ENCODE measurements at regions not wholly inside any gene's neighbourhood (a gene's known extent, or its start where the extent isn't known, plus 50 kb on each side); places are given as distances from the start of the nearest gene placed in this dataset.

DNA sequence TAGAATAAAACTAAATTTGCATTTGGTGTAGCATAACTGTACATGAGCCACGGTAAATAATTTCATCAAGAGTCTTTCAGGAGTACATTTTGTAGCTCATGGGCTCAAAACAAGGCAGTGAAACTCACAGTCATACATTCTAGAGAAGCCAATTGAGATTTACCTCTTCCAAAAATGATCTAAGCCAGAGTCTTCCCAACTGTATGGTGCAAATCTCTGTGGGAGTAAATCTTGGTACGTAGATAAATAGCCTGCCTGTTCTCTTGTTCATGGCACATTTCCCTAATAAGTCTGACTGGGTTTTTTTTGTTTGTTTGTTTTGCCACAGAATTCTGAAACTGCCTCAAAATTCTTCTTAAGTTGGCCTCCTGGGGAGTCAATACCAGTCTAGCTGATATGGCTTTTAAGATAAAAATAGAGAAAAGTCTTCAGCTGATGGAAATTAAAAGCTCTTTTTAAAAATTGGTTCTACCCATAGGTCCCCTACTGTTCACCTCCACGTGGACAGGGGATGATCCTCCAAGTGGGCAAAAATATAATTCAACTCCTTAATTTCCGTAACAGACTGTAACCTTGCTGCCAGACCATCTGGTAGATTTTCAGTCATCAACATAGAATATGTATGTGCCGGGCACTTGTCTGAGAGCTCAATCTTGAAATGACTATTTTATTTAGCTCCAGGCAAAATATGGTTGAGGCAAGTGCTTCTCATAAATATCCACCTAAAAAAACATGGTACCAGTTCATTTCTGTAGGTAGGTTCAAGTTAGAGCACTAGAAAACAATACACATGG, 365.4 kb downstream of the PDHA2 start:
- no peaks in the 10 kb centered on the region for H3K27me3 ChIP-seq
- H3K9me3 ChIP-seq, result no peaks in the 10 kb centered on the region
- TF ChIP-seq, protein P1, sequence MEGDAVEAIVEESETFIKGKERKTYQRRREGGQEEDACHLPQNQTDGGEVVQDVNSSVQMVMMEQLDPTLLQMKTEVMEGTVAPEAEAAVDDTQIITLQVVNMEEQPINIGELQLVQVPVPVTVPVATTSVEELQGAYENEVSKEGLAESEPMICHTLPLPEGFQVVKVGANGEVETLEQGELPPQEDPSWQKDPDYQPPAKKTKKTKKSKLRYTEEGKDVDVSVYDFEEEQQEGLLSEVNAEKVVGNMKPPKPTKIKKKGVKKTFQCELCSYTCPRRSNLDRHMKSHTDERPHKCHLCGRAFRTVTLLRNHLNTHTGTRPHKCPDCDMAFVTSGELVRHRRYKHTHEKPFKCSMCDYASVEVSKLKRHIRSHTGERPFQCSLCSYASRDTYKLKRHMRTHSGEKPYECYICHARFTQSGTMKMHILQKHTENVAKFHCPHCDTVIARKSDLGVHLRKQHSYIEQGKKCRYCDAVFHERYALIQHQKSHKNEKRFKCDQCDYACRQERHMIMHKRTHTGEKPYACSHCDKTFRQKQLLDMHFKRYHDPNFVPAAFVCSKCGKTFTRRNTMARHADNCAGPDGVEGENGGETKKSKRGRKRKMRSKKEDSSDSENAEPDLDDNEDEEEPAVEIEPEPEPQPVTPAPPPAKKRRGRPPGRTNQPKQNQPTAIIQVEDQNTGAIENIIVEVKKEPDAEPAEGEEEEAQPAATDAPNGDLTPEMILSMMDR (IDR thresholded peaks at IDR 0.05), result no peak
- TF ChIP-seq POLR2A (IDR thresholded peaks at IDR 0.05), result no peak
- intact Hi-C loops (cut with DNase I), result no loop called here
- no peaks in the 10 kb centered on the region for H3K4me1 ChIP-seq
- H3K27ac ChIP-seq, result no peak overlapping the region
- H3K36me3 ChIP-seq (replicated peaks in 1 of 2; ENCODE audit: insufficient read depth in 1 of 2, low read depth in 2 of 2), result no peaks in the 10 kb centered on the region
- 58 to 64% methylated on average over 5 of the region's 5 CpGs for WGBS, 2 donors
- ATAC-seq (no peak), DNase-seq (no peak)
- H3K4me3 ChIP-seq, result no peak overlapping the region

DNA sequence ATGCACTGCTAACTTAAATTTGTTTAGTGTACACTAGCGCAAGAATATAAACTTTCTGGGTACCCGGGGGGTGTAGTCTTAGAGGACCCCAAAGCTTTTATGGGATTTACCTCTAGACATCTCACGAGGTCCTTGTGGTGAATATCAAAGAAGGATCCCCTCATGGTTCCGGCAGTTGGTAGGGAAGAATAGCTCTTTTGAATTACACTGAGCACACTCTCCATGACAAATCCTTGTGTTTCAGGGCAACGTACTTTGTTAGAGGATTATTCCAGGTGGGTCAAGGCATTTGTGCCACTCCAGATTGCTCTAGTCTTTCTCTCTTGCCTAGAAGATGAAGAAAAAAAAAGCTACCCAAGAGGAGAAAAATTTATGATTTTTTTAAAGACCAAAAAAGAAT, 387.6 kb downstream of the PDHA2 start:
- no peak overlapping the region for H3K27ac ChIP-seq
- intact Hi-C loops (cut with DNase I), result no loop called here
- H3K27me3 ChIP-seq, result no peaks in the 10 kb centered on the region
- no peaks in the 10 kb centered on the region for H3K4me1 ChIP-seq
- TF ChIP-seq, protein P1 (IDR thresholded peaks at IDR 0.05), result no peak
- no peak for TF ChIP-seq POLR2A (IDR thresholded peaks at IDR 0.05)
- H3K36me3 ChIP-seq (replicated peaks in 1 of 2; ENCODE audit: insufficient read depth in 1 of 2, low read depth in 2 of 2), result no peaks in the 10 kb centered on the region
- no peaks in the 10 kb centered on the region for H3K9me3 ChIP-seq
- no peak for DNase-seq
- ATAC-seq, result no peak
- whole genome bisulfite sequencing, 2 donors, result 83 to 87% methylated on average over 5 of the region's 5 CpGs
- no peak overlapping the region for H3K4me3 ChIP-seq

DNA sequence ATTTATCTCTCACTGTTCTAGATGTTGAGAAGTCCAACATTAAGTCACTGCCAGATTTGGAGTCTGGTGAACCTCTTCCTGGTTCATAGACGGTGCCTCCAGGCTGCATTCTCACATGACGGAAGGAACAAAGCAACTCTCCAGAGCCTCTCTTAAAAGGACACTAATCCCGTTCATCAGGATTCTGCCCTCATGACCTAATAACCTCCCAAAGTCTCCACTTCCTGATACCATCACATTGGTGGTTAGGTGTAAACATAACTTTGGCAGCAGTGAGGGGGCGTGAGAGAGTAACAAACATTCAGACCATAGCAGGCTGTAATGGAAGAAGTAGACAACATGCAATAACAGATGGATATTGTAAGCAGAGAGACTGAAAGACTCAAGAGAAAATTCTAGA, 388.6 kb downstream of the PDHA2 start:
- Histone ChIP-seq H3K4me3 (no peak overlapping the region), H3K4me1 (no peaks in the 10 kb centered on the region), H3K27ac (no peak overlapping the region), H3K9me3 (no peaks in the 10 kb centered on the region), H3K27me3 (no peaks in the 10 kb centered on the region), H3K36me3 (replicated peaks in 1 of 2; ENCODE audit: insufficient read depth in 1 of 2, low read depth in 2 of 2) (no peaks in the 10 kb centered on the region)
- intact Hi-C loops (cut with DNase I), result no loop called here
- DNase-seq, result no peak
- no peak for ATAC-seq
- TF ChIP-seq, protein P1 (IDR thresholded peaks at IDR 0.05), result no peak
- TF ChIP-seq POLR2A (IDR thresholded peaks at IDR 0.05), result no peak
- 75 to 77% methylated on average over 4 of the region's 4 CpGs for WGBS, 2 donors

GRCh38 chr4:96240041-96240440, 400.1 kb downstream of the PDHA2 start:
- Histone ChIP-seq H3K27ac (no peak overlapping the region), H3K9me3 (no peaks in the 10 kb centered on the region), H3K27me3 (no peaks in the 10 kb centered on the region), H3K4me1 (no peaks in the 10 kb centered on the region), H3K4me3 (no peak overlapping the region), H3K36me3 (replicated peaks in 1 of 2; ENCODE audit: insufficient read depth in 1 of 2, low read depth in 2 of 2) (no peaks in the 10 kb centered on the region)
- ATAC-seq, result no peak
- DNase-seq, result no peak
- intact Hi-C loops (cut with DNase I), result no loop called here
- no peak for TF ChIP-seq POLR2A (IDR thresholded peaks at IDR 0.05)
- TF ChIP-seq, protein P1 (IDR thresholded peaks at IDR 0.05), result no peak
- WGBS, 2 donors, result 63 to 74% methylated on average over 4 of the region's 4 CpGs

GRCh38 chr4:96241819-96242218, 401.9 kb downstream of the PDHA2 start:
- no peaks in the 10 kb centered on the region for H3K27me3 ChIP-seq
- H3K4me1 ChIP-seq, result no peaks in the 10 kb centered on the region
- DNase-seq, result no peak
- no peak overlapping the region for H3K4me3 ChIP-seq
- no peak for ATAC-seq
- H3K9me3 ChIP-seq, result no peaks in the 10 kb centered on the region
- no peak overlapping the region for H3K27ac ChIP-seq
- intact Hi-C loops (cut with DNase I), result no loop called here
- no peak for TF ChIP-seq POLR2A (IDR thresholded peaks at IDR 0.05)
- TF ChIP-seq, protein P1 (IDR thresholded peaks at IDR 0.05), result no peak
- H3K36me3 ChIP-seq (replicated peaks in 1 of 2; ENCODE audit: insufficient read depth in 1 of 2, low read depth in 2 of 2), result no peaks in the 10 kb centered on the region

Data from body of pancreas (tissue), 4 donors.